ENCODE measurements at regions not wholly inside any gene's neighbourhood (a gene's known extent, or its start where the extent isn't known, plus 50 kb on each side); places are given as distances from the start of the nearest gene placed in this dataset.

DNA sequence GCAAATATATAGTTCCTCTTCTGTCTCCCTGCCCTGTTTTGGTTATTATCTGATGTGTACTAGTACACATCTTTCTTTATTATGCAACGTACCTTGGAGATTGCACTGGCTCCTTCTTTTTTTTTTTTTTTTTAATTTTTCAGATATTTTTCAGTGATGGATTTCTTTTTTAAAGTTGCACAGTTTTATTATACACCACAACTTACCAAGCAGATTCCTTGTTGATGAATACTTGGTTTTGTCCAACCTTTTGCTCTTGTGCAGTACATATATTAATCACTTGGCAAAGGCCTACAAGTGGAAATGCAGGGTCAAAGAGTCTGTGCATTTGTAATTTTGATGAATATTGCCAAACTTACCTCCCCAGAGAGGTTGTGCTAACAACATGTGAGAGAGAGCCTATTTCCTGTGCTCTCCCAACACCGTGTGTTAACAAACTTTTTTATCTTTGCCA lies 50.1 kb upstream of the RNF24 start:
- TF ChIP-seq EZH2phosphoT487 (IDR thresholded peaks at IDR 0.05; ENCODE audit: low read depth, severe bottlenecking, unreplicated experiment): no peak
- TF ChIP-seq, protein P1, sequence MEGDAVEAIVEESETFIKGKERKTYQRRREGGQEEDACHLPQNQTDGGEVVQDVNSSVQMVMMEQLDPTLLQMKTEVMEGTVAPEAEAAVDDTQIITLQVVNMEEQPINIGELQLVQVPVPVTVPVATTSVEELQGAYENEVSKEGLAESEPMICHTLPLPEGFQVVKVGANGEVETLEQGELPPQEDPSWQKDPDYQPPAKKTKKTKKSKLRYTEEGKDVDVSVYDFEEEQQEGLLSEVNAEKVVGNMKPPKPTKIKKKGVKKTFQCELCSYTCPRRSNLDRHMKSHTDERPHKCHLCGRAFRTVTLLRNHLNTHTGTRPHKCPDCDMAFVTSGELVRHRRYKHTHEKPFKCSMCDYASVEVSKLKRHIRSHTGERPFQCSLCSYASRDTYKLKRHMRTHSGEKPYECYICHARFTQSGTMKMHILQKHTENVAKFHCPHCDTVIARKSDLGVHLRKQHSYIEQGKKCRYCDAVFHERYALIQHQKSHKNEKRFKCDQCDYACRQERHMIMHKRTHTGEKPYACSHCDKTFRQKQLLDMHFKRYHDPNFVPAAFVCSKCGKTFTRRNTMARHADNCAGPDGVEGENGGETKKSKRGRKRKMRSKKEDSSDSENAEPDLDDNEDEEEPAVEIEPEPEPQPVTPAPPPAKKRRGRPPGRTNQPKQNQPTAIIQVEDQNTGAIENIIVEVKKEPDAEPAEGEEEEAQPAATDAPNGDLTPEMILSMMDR (IDR thresholded peaks at IDR 0.05; ENCODE audit: poor library complexity): no peak
- no peak for TF ChIP-seq EZH2 (IDR thresholded peaks at IDR 0.05; ENCODE audit: borderline replicate concordance)

Measured in hepatocyte (in vitro differentiated cells).